ENCODE measurements at regions not wholly inside any gene's neighbourhood (a gene's known extent, or its start where the extent isn't known, plus 50 kb on each side); places are given as distances from the start of the nearest gene placed in this dataset.

DNA sequence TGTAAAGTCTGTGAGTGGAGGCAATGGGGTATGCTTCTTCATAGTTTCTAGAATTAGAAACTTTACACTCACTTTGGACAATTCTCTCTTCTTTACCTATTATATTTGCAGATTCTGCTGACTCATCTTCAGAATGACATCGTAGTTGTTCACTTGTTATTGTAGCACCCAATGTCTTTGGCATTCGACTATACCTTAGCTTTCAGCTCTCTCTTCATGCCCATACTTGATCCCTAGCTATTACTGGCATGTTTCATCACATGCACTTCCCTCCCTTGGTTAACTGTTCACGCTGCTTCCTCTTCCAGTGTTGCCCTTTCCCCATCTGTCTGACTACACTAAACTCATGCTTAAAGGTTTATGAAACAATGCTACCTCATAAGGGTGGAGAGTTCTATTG, 298.1 kb upstream of the TCF21 start:
- Mint-ChIP-seq H3K27ac (no peak overlapping the region), H3K4me3 (no peak overlapping the region), H3K4me1 (ENCODE audit: low read depth) (no peaks in the 10 kb centered on the region), H3K27me3 (no peaks in the 10 kb centered on the region), H3K36me3 (ENCODE audit: low read depth) (no peaks in the 10 kb centered on the region), H3K9me3 (no peaks in the 10 kb centered on the region)
- intact Hi-C loops (cut with micrococcal nuclease), result no loop called here
- ATAC-seq, result no peak
- DNase-seq, result no peak
- ChIA-PET POLR2A (no interaction called here), CTCF (no interaction called here)
- TF ChIP-seq, protein P1, sequence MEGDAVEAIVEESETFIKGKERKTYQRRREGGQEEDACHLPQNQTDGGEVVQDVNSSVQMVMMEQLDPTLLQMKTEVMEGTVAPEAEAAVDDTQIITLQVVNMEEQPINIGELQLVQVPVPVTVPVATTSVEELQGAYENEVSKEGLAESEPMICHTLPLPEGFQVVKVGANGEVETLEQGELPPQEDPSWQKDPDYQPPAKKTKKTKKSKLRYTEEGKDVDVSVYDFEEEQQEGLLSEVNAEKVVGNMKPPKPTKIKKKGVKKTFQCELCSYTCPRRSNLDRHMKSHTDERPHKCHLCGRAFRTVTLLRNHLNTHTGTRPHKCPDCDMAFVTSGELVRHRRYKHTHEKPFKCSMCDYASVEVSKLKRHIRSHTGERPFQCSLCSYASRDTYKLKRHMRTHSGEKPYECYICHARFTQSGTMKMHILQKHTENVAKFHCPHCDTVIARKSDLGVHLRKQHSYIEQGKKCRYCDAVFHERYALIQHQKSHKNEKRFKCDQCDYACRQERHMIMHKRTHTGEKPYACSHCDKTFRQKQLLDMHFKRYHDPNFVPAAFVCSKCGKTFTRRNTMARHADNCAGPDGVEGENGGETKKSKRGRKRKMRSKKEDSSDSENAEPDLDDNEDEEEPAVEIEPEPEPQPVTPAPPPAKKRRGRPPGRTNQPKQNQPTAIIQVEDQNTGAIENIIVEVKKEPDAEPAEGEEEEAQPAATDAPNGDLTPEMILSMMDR (IDR thresholded peaks at IDR 0.05), result no peak

DNA sequence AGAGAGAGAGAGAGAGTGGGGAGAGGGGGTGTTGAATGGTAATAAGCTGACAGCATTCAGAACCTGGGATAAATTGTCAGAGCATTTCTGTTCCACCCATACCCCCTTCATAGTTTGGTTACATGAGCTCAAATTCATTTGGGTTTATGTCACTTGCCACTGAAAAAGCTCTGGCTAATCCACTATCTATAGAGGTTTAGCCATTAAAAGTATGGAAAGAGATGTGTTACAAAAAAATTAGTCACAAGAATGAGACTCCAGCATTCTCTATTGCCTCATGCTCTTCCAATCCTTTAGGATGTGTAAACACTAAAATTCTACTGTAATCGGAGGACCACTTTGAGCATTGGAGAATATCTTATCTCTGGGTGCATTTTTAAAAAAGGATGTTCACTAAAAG, 297.6 kb upstream of the TCF21 start:
- ChIA-PET CTCF (no interaction called here), POLR2A (no interaction called here)
- DNase-seq (no peak), ATAC-seq (no peak)
- no peaks in the 10 kb centered on the region for H3K36me3 Mint-ChIP-seq (ENCODE audit: low read depth)
- no peaks in the 10 kb centered on the region for H3K9me3 Mint-ChIP-seq
- H3K4me3 Mint-ChIP-seq, result no peak overlapping the region
- intact Hi-C loops (cut with micrococcal nuclease), result no loop called here
- H3K27me3 Mint-ChIP-seq, result no peaks in the 10 kb centered on the region
- TF ChIP-seq, protein P1 (IDR thresholded peaks at IDR 0.05), result no peak
- no peak overlapping the region for H3K27ac Mint-ChIP-seq
- H3K4me1 Mint-ChIP-seq (ENCODE audit: low read depth), result no peaks in the 10 kb centered on the region

DNA sequence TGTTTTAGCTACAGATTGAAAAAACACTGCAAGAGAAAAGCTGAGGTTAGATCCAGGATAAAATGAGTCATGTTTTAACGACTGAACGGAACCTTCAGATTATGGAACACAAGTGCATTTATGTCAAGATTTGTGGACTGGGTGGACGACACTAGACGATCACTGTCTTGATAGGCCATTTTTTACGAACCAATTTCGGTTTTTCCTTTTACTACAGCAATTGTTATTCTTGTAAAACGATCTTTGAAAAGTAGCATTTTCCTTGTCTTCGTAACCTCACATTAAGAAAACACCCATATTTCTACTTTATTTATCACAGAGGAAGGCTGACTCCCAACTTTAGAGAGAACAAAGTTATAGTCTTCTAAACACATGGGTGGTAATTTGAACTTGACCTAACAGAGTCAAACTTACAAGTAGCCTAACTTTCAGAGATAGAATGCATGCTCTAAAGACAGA, 294.2 kb upstream of the TCF21 start:
- no peaks in the 10 kb centered on the region for H3K27me3 Mint-ChIP-seq
- no peak for ATAC-seq
- H3K4me1 Mint-ChIP-seq (ENCODE audit: low read depth), result no peaks in the 10 kb centered on the region
- no peaks in the 10 kb centered on the region for H3K36me3 Mint-ChIP-seq (ENCODE audit: low read depth)
- H3K27ac Mint-ChIP-seq, result no peak overlapping the region
- H3K4me3 Mint-ChIP-seq, result no peak overlapping the region
- TF ChIP-seq, protein P1 (IDR thresholded peaks at IDR 0.05), result no peak
- intact Hi-C loops (cut with micrococcal nuclease), result no loop called here
- POLR2A ChIA-PET, result no interaction called here
- no peak for DNase-seq
- no peaks in the 10 kb centered on the region for H3K9me3 Mint-ChIP-seq
- CTCF ChIA-PET, result no interaction called here

DNA sequence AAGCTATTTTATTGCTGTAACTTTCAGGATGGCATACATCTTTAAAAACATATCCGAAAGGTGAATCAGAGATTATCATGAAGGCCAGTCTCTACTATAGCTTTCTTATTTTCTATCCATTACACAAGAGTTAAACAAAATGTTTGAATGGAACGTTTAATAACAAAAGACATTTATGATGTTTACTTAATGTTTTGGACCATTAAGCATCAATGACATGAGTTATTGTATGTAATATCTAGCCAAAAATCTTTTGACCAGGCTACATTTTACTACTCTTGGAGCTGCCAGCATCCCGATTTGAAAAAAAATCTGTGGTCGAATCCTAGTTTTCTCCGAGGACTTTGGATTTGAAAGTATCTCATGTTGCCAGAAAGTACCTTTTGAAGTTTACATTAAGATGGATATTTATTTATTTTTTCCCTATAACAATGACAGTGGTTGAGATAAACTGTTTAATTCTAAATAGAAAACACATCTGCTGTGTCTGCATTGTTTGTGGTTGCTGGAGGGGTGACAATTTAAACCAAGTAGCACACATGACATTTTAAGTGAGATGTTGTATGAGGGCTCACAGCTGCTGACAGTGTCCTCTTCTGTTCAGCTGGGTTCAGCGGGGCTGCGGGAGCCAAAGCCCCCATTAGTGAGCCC, 293.7 kb upstream of the TCF21 start:
- no peaks in the 10 kb centered on the region for H3K9me3 Mint-ChIP-seq
- CTCF ChIA-PET, result no interaction called here
- ATAC-seq (no peak), DNase-seq (no peak)
- H3K27me3 Mint-ChIP-seq, result no peaks in the 10 kb centered on the region
- H3K36me3 Mint-ChIP-seq (ENCODE audit: low read depth), result no peaks in the 10 kb centered on the region
- no peaks in the 10 kb centered on the region for H3K4me1 Mint-ChIP-seq (ENCODE audit: low read depth)
- intact Hi-C loops (cut with micrococcal nuclease), result no loop called here
- no peak overlapping the region for H3K27ac Mint-ChIP-seq
- no peak overlapping the region for H3K4me3 Mint-ChIP-seq
- TF ChIP-seq, protein P1 (IDR thresholded peaks at IDR 0.05), result no peak
- POLR2A ChIA-PET, result no interaction called here

DNA sequence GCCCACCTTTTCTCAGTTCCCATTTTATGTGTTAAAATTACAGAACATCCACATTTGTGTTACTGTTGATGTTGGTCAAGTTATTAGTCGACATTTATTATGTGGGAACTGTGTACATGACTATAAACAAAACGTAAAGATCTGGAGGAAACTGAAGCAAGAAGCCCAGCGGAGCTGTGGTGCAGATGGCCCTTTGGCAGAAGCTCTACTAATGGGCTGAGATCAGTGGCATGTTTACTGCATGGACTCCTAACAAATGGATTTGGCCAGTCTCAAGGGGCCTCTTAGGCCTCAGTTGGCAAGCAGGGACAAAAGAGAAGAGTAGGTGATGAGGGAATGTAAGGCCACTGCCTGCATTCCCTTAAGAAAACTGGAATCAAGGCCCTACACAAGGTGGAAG, 282.1 kb upstream of the TCF21 start:
- POLR2A ChIA-PET, result no interaction called here
- no peaks in the 10 kb centered on the region for H3K36me3 Mint-ChIP-seq (ENCODE audit: low read depth)
- H3K4me1 Mint-ChIP-seq (ENCODE audit: low read depth), result no peaks in the 10 kb centered on the region
- H3K9me3 Mint-ChIP-seq, result no peaks in the 10 kb centered on the region
- intact Hi-C loops (cut with micrococcal nuclease), result no loop called here
- H3K4me3 Mint-ChIP-seq, result no peak overlapping the region
- H3K27ac Mint-ChIP-seq, result no peak overlapping the region
- CTCF ChIA-PET, result no interaction called here
- TF ChIP-seq, protein P1 (IDR thresholded peaks at IDR 0.05), result no peak
- no peaks in the 10 kb centered on the region for H3K27me3 Mint-ChIP-seq
- DNase-seq (no peak), ATAC-seq (no peak)

Measured in activated CD8-positive, alpha-beta T cell treated with anti-CD3 and anti-CD28 coated beads for 36 hours (primary cell).